ENCODE measurements at regions not wholly inside any gene's neighbourhood (a gene's known extent, or its start where the extent isn't known, plus 50 kb on each side); places are given as distances from the start of the nearest gene placed in this dataset.

- TF ChIP-seq EZH2 (optimal IDR thresholded peaks at IDR 0.05; ENCODE audit: low read depth, low read length), result no peak
- no peak for TF ChIP-seq CTCF (IDR thresholded peaks at IDR 0.05; ENCODE audit: low read length)
- TF ChIP-seq EZH2phosphoT487 (IDR thresholded peaks at IDR 0.05; ENCODE audit: low read length), result no peak
- Histone ChIP-seq H3K36me3 (replicated peaks; ENCODE audit: insufficient read depth, low read length) (no peaks in the 10 kb centered on the region), H4K20me1 (ENCODE audit: insufficient read depth, low read length) (no peaks in the 10 kb centered on the region), H2AFZ (ENCODE audit: low read length) (no peak overlapping the region), H3K4me3 (ENCODE audit: low read length) (no peak overlapping the region), H3F3A (ENCODE audit: insufficient read depth, low read length) (no peaks in the 10 kb centered on the region), H3K4me2 (ENCODE audit: low read depth, low read length) (no peak overlapping the region), H3K9ac (ENCODE audit: low read length) (no peak overlapping the region), H3K79me2 (ENCODE audit: low read length) (no peaks in the 10 kb centered on the region), H3K27me3 (replicated peaks; ENCODE audit: insufficient read depth, low read length) (peaks cover 15% of the 10 kb centered on the region; the same call in 1 of the 2 replicates), H3K27ac (ENCODE audit: low read length) (no peak overlapping the region), H3K9me3 (replicated peaks; ENCODE audit: insufficient read depth, low read length) (no peaks in the 10 kb centered on the region), H3K9me2 (replicated peaks; ENCODE audit: insufficient read depth, low read length) (no peaks in the 10 kb centered on the region), H3K4me1 (ENCODE audit: low read length) (no peaks in the 10 kb centered on the region)
- no peak for DNase-seq
Measured at GRCh38 chr5:2140501-2141175, 257.9 kb upstream of the IRX4 start.

DNA sequence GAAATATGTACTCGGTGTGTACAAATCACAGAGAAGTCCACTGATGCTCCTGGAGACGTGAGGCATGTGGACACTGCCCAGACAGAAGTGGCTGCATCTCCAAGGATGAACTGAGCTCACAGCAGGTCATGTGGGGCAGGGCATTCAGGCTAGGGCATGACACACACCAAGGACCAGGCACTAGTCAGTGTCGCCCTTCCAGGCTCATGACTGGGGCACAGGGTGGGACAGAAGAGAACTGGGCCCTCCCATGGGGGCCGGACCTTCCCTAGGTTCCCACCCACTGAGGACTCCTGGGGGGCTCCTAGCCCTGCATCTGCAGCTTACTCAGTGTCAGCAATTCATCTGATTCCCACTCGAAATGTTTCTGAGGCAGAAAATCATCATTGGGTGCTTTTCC is 256.8 kb upstream of the IRX4 start:
- no peak overlapping the region for H2AFZ ChIP-seq (ENCODE audit: low read length)
- H3K27ac ChIP-seq (ENCODE audit: low read length), result no peak overlapping the region
- no peaks in the 10 kb centered on the region for H3K36me3 ChIP-seq (replicated peaks; ENCODE audit: insufficient read depth, low read length)

GRCh38 chr5:2138896-2139295 is 256.2 kb upstream of the IRX4 start:
- H4K20me1 ChIP-seq (ENCODE audit: insufficient read depth, low read length), result no peaks in the 10 kb centered on the region
- no peaks in the 10 kb centered on the region for H3K79me2 ChIP-seq (ENCODE audit: low read length)
- peaks cover 15% of the 10 kb centered on the region; the same call in 1 of the 2 replicates for H3K27me3 ChIP-seq (replicated peaks; ENCODE audit: insufficient read depth, low read length)
- H3K36me3 ChIP-seq (replicated peaks; ENCODE audit: insufficient read depth, low read length), result no peaks in the 10 kb centered on the region
- H3K9me2 ChIP-seq (replicated peaks; ENCODE audit: insufficient read depth, low read length), result no peaks in the 10 kb centered on the region
- no peak overlapping the region for H3K9ac ChIP-seq (ENCODE audit: low read length)
- no peak overlapping the region for H3K27ac ChIP-seq (ENCODE audit: low read length)
- TF ChIP-seq EZH2 (optimal IDR thresholded peaks at IDR 0.05; ENCODE audit: low read depth, low read length) (no peak), CTCF (IDR thresholded peaks at IDR 0.05; ENCODE audit: low read length) (no peak), EZH2phosphoT487 (IDR thresholded peaks at IDR 0.05; ENCODE audit: low read length) (no peak)
- H3K4me1 ChIP-seq (ENCODE audit: low read length), result no peaks in the 10 kb centered on the region
- no peaks in the 10 kb centered on the region for H3F3A ChIP-seq (ENCODE audit: insufficient read depth, low read length)
- no peak overlapping the region for H3K4me2 ChIP-seq (ENCODE audit: low read depth, low read length)
- no peak for DNase-seq
- no peaks in the 10 kb centered on the region for H3K9me3 ChIP-seq (replicated peaks; ENCODE audit: insufficient read depth, low read length)
- no peak overlapping the region for H2AFZ ChIP-seq (ENCODE audit: low read length)
- no peak overlapping the region for H3K4me3 ChIP-seq (ENCODE audit: low read length)

More for the DNA sequence above, 256.8 kb upstream of the IRX4 start:
- Histone ChIP-seq H3K27me3 (replicated peaks; ENCODE audit: insufficient read depth, low read length) (peaks cover 15% of the 10 kb centered on the region; the same call in 1 of the 2 replicates), H3K4me3 (ENCODE audit: low read length) (no peak overlapping the region), H3K79me2 (ENCODE audit: low read length) (no peaks in the 10 kb centered on the region), H4K20me1 (ENCODE audit: insufficient read depth, low read length) (no peaks in the 10 kb centered on the region), H3K9me2 (replicated peaks; ENCODE audit: insufficient read depth, low read length) (no peaks in the 10 kb centered on the region), H3K9me3 (replicated peaks; ENCODE audit: insufficient read depth, low read length) (no peaks in the 10 kb centered on the region), H3K4me2 (ENCODE audit: low read depth, low read length) (no peak overlapping the region), H3K4me1 (ENCODE audit: low read length) (no peaks in the 10 kb centered on the region), H3F3A (ENCODE audit: insufficient read depth, low read length) (no peaks in the 10 kb centered on the region), H3K9ac (ENCODE audit: low read length) (no peak overlapping the region)
- DNase-seq, result no peak
- TF ChIP-seq EZH2phosphoT487 (IDR thresholded peaks at IDR 0.05; ENCODE audit: low read length) (no peak), EZH2 (optimal IDR thresholded peaks at IDR 0.05; ENCODE audit: low read depth, low read length) (no peak), CTCF (IDR thresholded peaks at IDR 0.05; ENCODE audit: low read length) (no peak)
